ENCODE measurements at regions not wholly inside any gene's neighbourhood (a gene's known extent, or its start where the extent isn't known, plus 50 kb on each side); places are given as distances from the start of the nearest gene placed in this dataset.

DNA sequence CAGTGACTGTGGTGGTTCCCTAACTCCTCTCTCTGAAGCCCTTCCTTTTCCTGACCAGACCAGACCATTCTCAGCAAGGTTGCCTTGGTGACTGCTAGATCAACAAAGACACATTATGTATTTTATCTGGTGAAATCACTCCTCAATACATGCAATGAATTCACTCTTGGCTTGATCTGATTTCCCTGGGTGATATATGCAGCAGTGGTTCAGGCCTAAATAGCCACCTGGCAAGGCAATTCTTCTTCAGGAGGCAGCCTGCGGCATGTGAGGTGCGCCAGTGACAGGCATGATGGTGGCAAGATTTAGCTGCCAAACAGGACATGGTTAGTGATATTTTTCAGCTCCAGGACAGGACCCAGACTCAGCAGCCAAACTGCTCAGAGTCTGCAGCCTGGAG is 350.3 kb upstream of the CCDC196 start:
- TF ChIP-seq, protein P1, sequence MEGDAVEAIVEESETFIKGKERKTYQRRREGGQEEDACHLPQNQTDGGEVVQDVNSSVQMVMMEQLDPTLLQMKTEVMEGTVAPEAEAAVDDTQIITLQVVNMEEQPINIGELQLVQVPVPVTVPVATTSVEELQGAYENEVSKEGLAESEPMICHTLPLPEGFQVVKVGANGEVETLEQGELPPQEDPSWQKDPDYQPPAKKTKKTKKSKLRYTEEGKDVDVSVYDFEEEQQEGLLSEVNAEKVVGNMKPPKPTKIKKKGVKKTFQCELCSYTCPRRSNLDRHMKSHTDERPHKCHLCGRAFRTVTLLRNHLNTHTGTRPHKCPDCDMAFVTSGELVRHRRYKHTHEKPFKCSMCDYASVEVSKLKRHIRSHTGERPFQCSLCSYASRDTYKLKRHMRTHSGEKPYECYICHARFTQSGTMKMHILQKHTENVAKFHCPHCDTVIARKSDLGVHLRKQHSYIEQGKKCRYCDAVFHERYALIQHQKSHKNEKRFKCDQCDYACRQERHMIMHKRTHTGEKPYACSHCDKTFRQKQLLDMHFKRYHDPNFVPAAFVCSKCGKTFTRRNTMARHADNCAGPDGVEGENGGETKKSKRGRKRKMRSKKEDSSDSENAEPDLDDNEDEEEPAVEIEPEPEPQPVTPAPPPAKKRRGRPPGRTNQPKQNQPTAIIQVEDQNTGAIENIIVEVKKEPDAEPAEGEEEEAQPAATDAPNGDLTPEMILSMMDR (IDR thresholded peaks at IDR 0.05; ENCODE audit: low read depth, low read length) = no peak
- TF ChIP-seq EZH2phosphoT487 (IDR thresholded peaks at IDR 0.05; ENCODE audit: low read depth) = no peak
